IPS-18a (cell line): ENCODE measurements at regions not wholly inside any gene's neighbourhood (a gene's known extent, or its start where the extent isn't known, plus 50 kb on each side); places are given as distances from the start of the nearest gene placed in this dataset.
"Not testable (repeated sequence)": the region's sequence is repeated elsewhere in the genome, so short reads cannot be mapped to it uniquely, and the experiment has no call there.

ENCODE experiments used
- H3K27ac ChIP-seq: one replicate; pipeline ENCODE4 v1.5.1; 2013; ENCODE audit warnings: low read length
- H3K27me3 ChIP-seq: one replicate; pipeline ENCODE4 v1.6.1; 2013; ENCODE audit warnings: mild to moderate bottlenecking, low read length; ENCODE audit not compliant: control insufficient read depth, insufficient read depth
- H3K36me3 ChIP-seq: one replicate; pipeline ENCODE4 v1.6.1; 2013; ENCODE audit warnings: low read depth, low read length; ENCODE audit not compliant: control insufficient read depth
- H3K4me1 ChIP-seq: one replicate; pipeline ENCODE4 v1.6.1; 2013; ENCODE audit warnings: low read depth, low read length; ENCODE audit not compliant: control insufficient read depth
- H3K4me3 ChIP-seq: one replicate; pipeline ENCODE4 v1.5.1; 2013; ENCODE audit warnings: low read length
- H3K9ac ChIP-seq: one replicate; pipeline ENCODE4 v1.6.1; 2013; ENCODE audit warnings: mild to moderate bottlenecking, low read length, moderate library complexity
- H3K9me3 ChIP-seq: one replicate; pipeline ENCODE4 v1.6.1; 2013; ENCODE audit warnings: low read depth, low read length; ENCODE audit not compliant: control insufficient read depth

DNA sequence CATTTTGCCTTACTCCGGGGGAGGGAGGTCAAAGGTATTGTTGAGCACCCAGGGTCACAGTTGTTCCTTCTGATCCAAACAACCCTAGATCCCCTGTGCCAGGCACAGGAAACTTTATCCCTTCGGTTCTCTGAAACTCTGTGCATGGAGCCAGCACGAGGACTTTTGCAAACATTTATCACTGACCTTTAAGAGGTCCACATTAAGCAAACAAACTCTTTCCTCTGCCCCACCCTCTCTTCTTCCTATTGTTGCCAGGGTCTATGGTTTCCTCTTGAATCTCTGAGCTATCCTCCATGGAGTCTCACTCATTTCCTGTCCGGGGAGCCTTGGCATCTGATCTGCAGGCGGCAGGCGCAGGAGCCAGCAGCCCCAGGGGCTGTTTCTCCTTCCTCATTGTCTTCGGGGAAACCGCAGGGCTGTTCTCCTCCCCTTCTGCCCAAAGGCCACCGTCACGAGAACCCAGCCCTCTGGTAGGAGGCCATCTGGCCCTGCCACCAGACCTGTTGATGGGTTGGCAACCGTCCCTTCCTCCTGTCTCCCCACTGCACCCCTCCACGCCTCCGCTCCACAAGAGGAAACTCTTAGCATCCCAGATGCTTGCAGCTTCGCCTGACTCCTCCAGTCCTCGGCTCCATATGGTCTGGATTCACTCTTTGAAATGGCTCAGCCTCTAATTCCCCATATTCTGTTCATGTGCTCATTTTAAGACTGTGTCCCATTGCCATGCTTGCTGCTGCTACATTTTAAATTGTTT is 327.3 kb upstream of the NRP1 start:
- Histone ChIP-seq H3K36me3 (no peaks in the 10 kb centered on the region), H3K27me3 (no peaks in the 10 kb centered on the region), H3K9ac (no peak overlapping the region), H3K4me1 (peaks cover 15% of the 10 kb centered on the region), H3K9me3 (no peaks in the 10 kb centered on the region), H3K27ac (no peak overlapping the region), H3K4me3 (no peak overlapping the region)

DNA sequence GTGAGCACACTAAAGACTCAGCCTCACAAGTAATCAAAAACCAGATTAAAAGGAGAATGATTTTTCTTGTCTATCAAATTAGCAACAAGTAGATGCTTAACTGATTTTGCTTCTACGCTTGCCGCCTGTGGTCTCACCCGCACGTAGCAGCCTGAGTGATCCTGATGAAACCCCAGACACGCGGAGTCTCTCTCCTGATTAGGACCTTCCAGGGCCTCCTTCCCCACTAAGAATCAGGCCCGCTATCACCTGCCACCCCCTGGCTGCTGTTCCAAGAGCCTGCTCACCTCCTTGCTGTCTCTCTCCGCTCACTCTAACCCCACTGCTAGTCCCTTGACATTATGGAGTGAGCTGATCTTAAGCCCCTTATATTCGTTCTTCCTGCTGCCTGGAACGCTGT is 325.9 kb upstream of the NRP1 start:
- H3K27ac ChIP-seq, result no peak overlapping the region
- H3K4me3 ChIP-seq, result no peak overlapping the region

DNA sequence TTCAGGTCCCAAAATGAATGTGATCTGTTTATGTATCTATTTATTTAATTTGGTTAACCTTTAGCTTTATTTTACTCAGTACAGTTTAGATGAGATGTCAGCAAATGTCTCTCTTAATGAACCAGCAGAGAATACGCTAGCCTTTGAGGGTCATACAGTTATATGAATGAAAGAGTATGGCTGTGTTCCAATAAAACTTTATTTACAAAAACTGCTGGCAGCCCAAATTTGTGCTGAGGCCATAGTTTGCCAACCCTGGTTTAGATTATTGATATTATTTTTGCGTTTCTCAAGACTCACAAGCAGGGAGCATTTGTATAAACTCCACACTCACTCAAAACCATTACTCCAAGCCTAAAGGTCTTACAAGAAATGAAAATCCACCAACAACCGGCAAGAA is 323.4 kb upstream of the NRP1 start:
- H3K4me1 ChIP-seq, result peaks cover 15% of the 10 kb centered on the region
- H3K27ac ChIP-seq, result no peak overlapping the region
- H3K9me3 ChIP-seq, result no peaks in the 10 kb centered on the region
- H3K9ac ChIP-seq, result no peak overlapping the region
- H3K27me3 ChIP-seq, result no peaks in the 10 kb centered on the region
- no peaks in the 10 kb centered on the region for H3K36me3 ChIP-seq
- H3K4me3 ChIP-seq, result no peak overlapping the region

More for the DNA sequence above, 325.9 kb upstream of the NRP1 start:
- Histone ChIP-seq H3K9me3 (no peaks in the 10 kb centered on the region), H3K27me3 (no peaks in the 10 kb centered on the region), H3K9ac (no peak overlapping the region), H3K4me1 (peaks cover 15% of the 10 kb centered on the region), H3K36me3 (no peaks in the 10 kb centered on the region)

DNA sequence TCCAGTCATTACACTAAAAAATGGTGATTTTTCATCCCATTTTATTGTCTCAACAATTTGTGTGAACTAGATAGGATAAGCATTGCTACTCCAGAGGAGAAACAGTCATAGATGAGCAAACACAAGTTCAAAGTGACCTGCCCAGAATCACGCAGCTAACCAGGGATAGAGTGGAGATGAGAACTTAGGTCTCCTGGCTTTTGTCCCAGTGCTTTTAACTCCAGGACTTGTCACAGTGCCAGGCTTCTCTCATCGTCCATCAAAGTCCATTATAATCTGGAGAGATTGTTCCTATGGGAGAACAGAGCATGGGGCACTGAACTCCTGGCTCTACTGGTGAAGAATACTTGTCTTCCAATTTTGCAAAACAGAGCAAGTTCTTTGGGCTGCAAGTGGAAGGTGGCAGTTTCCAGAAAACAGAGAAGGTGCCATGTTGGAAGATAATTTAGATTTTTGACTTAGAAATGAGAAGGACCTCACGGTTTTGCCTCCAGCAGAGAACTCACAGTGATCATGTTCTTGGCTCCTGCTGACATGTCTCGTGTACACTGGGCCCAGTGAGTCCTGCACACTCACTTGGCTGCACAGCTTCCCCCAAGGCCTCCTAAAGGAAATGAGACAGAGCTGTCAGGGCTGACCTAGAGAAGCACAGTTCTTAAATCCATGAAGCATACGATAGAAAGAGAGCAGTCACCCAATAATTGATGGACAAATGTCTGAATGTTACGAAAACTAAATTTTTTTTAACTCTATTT is 322.9 kb upstream of the NRP1 start:
- no peak overlapping the region for H3K9ac ChIP-seq
- no peaks in the 10 kb centered on the region for H3K9me3 ChIP-seq
- H3K4me3 ChIP-seq, result no peak overlapping the region
- H3K27ac ChIP-seq, result no peak overlapping the region
- H3K36me3 ChIP-seq, result no peaks in the 10 kb centered on the region
- H3K27me3 ChIP-seq, result no peaks in the 10 kb centered on the region
- H3K4me1 ChIP-seq, result peaks cover 15% of the 10 kb centered on the region

DNA sequence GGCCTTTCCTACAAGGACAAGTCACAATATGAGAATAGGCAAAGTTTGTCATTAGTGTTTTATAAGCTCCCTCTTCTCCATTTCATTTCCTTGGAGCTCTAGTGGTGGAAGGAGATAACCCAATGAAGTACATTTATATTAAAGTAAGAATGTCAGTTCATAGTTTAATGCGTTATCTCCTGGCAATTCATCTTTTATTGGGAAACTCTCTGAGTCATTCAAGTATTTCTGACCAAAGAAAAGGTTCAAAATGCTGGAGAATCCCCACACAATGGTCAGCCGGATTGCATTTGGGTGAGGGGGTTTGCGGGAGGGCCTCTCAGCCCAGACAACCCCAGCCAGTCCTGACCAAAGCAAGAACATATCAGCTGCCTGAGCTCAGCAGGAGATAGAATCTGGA is 321.5 kb upstream of the NRP1 start:
- H3K4me1 ChIP-seq, result peaks cover 15% of the 10 kb centered on the region
- no peaks in the 10 kb centered on the region for H3K36me3 ChIP-seq
- H3K4me3 ChIP-seq, result no peak overlapping the region
- H3K9me3 ChIP-seq, result no peaks in the 10 kb centered on the region
- H3K27ac ChIP-seq, result no peak overlapping the region
- no peaks in the 10 kb centered on the region for H3K27me3 ChIP-seq
- no peak overlapping the region for H3K9ac ChIP-seq

- Histone ChIP-seq H3K27me3 (no peaks in the 10 kb centered on the region), H3K9ac (no peak overlapping the region), H3K36me3 (no peaks in the 10 kb centered on the region), H3K27ac (no peak overlapping the region), H3K4me1 (peaks cover 15% of the 10 kb centered on the region), H3K9me3 (no peaks in the 10 kb centered on the region), H3K4me3 (no peak overlapping the region)
Observed at GRCh38 chr10:33655165-33655815, 320.8 kb upstream of the NRP1 start.

GRCh38 chr10:33653584-33654367 is 319.3 kb upstream of the NRP1 start:
- no peak overlapping the region for H3K27ac ChIP-seq

DNA sequence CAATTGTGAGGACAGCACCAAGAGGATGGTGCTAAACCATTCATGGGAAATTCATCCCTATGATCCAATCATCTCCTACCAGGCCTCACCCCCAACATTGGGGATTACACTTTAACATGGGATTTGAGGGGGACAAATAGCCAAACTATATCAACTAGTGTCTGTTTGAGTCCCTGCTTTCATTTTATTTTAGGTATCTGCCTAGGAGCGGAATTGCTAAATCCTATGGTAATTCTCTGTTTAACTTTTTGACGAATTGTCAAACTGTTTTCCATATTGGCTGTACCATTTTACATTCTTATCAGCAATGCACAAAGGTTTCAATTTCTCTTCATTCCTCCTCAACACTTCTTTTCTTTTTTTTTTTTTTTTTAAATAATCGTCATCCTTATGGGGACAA is 318.4 kb upstream of the NRP1 start:
- Histone ChIP-seq H3K27me3 (no peaks in the 10 kb centered on the region), H3K4me3 (no peak overlapping the region), H3K9me3 (no peaks in the 10 kb centered on the region), H3K4me1 (no peaks in the 10 kb centered on the region), H3K36me3 (no peaks in the 10 kb centered on the region), H3K27ac (no peak overlapping the region), H3K9ac (no peak overlapping the region)

More at GRCh38 chr10:33653584-33654367, 319.3 kb upstream of the NRP1 start:
- Histone ChIP-seq H3K36me3 (no peaks in the 10 kb centered on the region), H3K4me1 (peaks cover under 1% of the 10 kb centered on the region), H3K4me3 (no peak overlapping the region), H3K9ac (no peak overlapping the region), H3K27me3 (no peaks in the 10 kb centered on the region), H3K9me3 (no peaks in the 10 kb centered on the region)

DNA sequence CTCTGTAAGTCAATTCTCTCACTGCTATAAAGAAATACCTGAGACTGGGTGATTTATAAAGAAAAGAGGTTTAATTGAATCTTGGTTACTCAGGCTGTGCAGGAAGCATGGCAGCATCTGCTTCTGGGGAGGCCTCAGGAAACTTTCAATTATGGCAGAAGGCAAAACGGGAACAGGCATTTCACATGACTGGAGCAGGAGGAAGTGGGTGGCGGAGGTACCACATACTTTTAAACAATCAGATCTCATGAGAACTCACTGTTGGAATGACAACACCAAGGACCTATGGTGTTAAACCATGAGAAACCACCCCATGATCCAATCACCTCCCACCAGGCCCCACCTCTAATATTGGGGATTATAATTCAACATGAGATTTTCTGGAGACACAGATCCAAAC is 315.7 kb upstream of the NRP1 start:
- not testable (repeated sequence) for H3K27me3 ChIP-seq, H3K9me3 ChIP-seq, H3K36me3 ChIP-seq, H3K4me1 ChIP-seq, H3K27ac ChIP-seq, H3K4me3 ChIP-seq, H3K9ac ChIP-seq

DNA sequence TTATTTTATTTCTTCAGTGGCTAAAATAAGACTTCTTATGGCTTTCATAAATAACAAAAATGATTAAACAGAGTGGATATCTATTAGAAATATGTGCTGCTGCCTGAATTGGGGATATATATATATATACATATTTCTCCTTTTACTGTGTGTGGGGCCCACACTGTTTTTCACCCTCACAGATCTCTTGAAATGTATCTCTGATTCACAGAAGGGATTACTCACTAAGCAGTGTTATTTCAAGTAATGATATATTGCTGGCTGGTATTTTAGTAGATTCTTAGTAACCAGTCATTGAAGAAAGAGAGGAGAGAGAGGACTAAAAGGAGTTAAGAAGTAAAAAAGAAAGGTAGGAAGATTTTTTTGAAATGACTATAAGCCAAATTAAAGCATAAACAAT is 308.6 kb upstream of the NRP1 start:
- Histone ChIP-seq H3K4me3 (no peak overlapping the region), H3K9ac (no peak overlapping the region), H3K9me3 (no peaks in the 10 kb centered on the region), H3K27ac (no peak overlapping the region), H3K36me3 (no peaks in the 10 kb centered on the region), H3K27me3 (no peaks in the 10 kb centered on the region), H3K4me1 (no peaks in the 10 kb centered on the region)

DNA sequence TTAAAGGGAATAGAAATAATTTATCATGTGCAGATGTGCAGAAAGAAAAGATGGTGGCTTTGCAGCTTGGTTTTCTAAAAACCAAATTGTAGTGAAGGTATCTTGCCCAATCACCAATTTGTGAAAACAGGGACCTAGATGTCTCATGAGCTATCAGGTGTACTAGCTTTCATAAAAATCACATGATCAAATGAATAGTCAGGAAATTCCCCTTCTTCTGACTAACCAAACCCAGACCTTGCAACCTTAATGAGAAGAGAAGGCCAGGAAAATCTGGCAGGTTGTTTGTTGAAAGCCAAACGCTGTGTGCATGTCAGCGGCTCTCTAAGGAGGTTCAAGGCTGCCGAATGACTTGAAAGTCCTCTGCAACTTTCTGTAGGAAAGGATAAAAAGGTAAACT is 304.4 kb upstream of the NRP1 start:
- Histone ChIP-seq H3K4me1 (no peaks in the 10 kb centered on the region), H3K36me3 (no peaks in the 10 kb centered on the region), H3K4me3 (no peak overlapping the region), H3K27me3 (no peaks in the 10 kb centered on the region), H3K9me3 (no peaks in the 10 kb centered on the region), H3K27ac (no peak overlapping the region), H3K9ac (no peak overlapping the region)
